A549 (cell line): ENCODE measurements at regions not wholly inside any gene's neighbourhood (a gene's known extent, or its start where the extent isn't known, plus 50 kb on each side); places are given as distances from the start of the nearest gene placed in this dataset.

Source experiments
- CEBPB ChIP-seq, 2 experiments: fragments of >200 bp in 1 of 2; sonication (Bioruptor Twin) in 1 of 2; formaldehyde crosslinking in 1 of 2; IDR thresholded peaks; 2 replicates each; pipeline ENCODE4 v1.6.1; 2012 to 2016
- CTCF ChIP-seq: fragments of >200 bp; sonication (Bioruptor Twin); formaldehyde crosslinking; IDR thresholded peaks from 3 replicates; pipeline ENCODE4 v1.5.1; 2016
- MAZ ChIP-seq: fragments of 150-350 bp; IDR thresholded peaks from 2 replicates; pipeline ENCODE4 v1.6.1; 2014; ENCODE audit warnings: antibody characterized with exemption, low read depth, low read length, borderline replicate concordance
- POLR2A ChIP-seq: IDR thresholded peaks from 2 replicates; pipeline ENCODE4 v1.6.1; 2012; ENCODE audit warnings: mild to moderate bottlenecking, low read length
- REST ChIP-seq: fragments of 200-600 bp; sonication (generic); IDR thresholded peaks from 2 replicates; pipeline ENCODE4 v1.6.1; 2016; ENCODE audit warnings: antibody characterized with exemption, mild to moderate bottlenecking, moderate library complexity

- no peak for TF ChIP-seq POLR2A
- TF ChIP-seq CTCF = no peak
- no peak for TF ChIP-seq MAZ
- no peak for TF ChIP-seq REST
- no peak for TF ChIP-seq CEBPB (IDR thresholded peaks at IDR 0.05)
These were observed 434.4 kb downstream of the METTL15 start for GRCh38 chr11:28542561-28542960.
